Chondrocyte (in vitro differentiated cells): ENCODE measurements at regions not wholly inside any gene's neighbourhood (a gene's known extent, or its start where the extent isn't known, plus 50 kb on each side); places are given as distances from the start of the nearest gene placed in this dataset.

Experiments
- DNase-seq: peaks from one replicate; pipeline ENCODE4 v3.0.0; 2021; ENCODE audit warnings: mixed read lengths, low spot score
- H3K27ac Mint-ChIP-seq: one replicate; pipeline ENCODE4 v1.8.0; 2021; ENCODE audit warnings: mild to moderate bottlenecking, moderate library complexity, mixed read lengths; ENCODE audit not compliant: unreplicated experiment
- H3K27me3 Mint-ChIP-seq: 2 replicates; pipeline ENCODE4 v1.8.0; 2021; ENCODE audit warnings: low read depth, mixed read lengths
- H3K36me3 Mint-ChIP-seq: 2 replicates; pipeline ENCODE4 v1.8.0; 2021; ENCODE audit warnings: low read depth, mixed read lengths
- H3K4me1 Mint-ChIP-seq: 2 replicates; pipeline ENCODE4 v1.8.0; 2021; ENCODE audit warnings: low read depth, mild to moderate bottlenecking, mixed read lengths
- H3K4me3 Mint-ChIP-seq: one replicate; pipeline ENCODE4 v1.8.0; 2021; ENCODE audit warnings: mild to moderate bottlenecking, moderate library complexity, mixed read lengths; ENCODE audit not compliant: unreplicated experiment
- H3K9me3 Mint-ChIP-seq: 2 replicates; pipeline ENCODE4 v1.8.0; 2021; ENCODE audit warnings: low read depth, mixed read lengths
- CTCF ChIP-seq: fragments of 200-600 bp; sonication (generic); IDR thresholded peaks from 2 replicates; pipeline ENCODE4 v1.5.0; 2021; ENCODE audit warnings: antibody characterized with exemption, mild to moderate bottlenecking, moderate library complexity

- no peak for DNase-seq
- no peak overlapping the region for H3K4me3 Mint-ChIP-seq
- no peaks in the 10 kb centered on the region for H3K36me3 Mint-ChIP-seq
- peaks cover 7% of the 10 kb centered on the region for H3K9me3 Mint-ChIP-seq
- TF ChIP-seq CTCF = no peak
- no peaks in the 10 kb centered on the region for H3K27me3 Mint-ChIP-seq
- no peak overlapping the region for H3K27ac Mint-ChIP-seq
- peaks cover 7% of the 10 kb centered on the region for H3K4me1 Mint-ChIP-seq
These were observed 810.2 kb upstream of the NUDT12 start for GRCh38 chr5:104372796-104373195.

GRCh38 chr5:104372376-104372775, 809.8 kb upstream of the NUDT12 start:
- H3K4me1 Mint-ChIP-seq = peaks cover 7% of the 10 kb centered on the region
- H3K27ac Mint-ChIP-seq = no peak overlapping the region
- no peaks in the 10 kb centered on the region for H3K27me3 Mint-ChIP-seq
- no peak for TF ChIP-seq CTCF
- peaks cover 11% of the 10 kb centered on the region for H3K9me3 Mint-ChIP-seq
- no peak overlapping the region for H3K4me3 Mint-ChIP-seq
- H3K36me3 Mint-ChIP-seq = no peaks in the 10 kb centered on the region
- DNase-seq = no peak

- no peak overlapping the region for H3K4me3 Mint-ChIP-seq
- no peak for DNase-seq
- no peaks in the 10 kb centered on the region for H3K36me3 Mint-ChIP-seq
- H3K27ac Mint-ChIP-seq = no peak overlapping the region
- peaks cover 7% of the 10 kb centered on the region for H3K4me1 Mint-ChIP-seq
- no peaks in the 10 kb centered on the region for H3K27me3 Mint-ChIP-seq
- TF ChIP-seq CTCF = no peak
- H3K9me3 Mint-ChIP-seq = peaks cover 17% of the 10 kb centered on the region
These were observed 807.9 kb upstream of the NUDT12 start for GRCh38 chr5:104370523-104370922.

- no peak for TF ChIP-seq CTCF
- no peak overlapping the region for H3K4me3 Mint-ChIP-seq
- no peaks in the 10 kb centered on the region for H3K27me3 Mint-ChIP-seq
- peaks cover 7% of the 10 kb centered on the region for H3K4me1 Mint-ChIP-seq
- no peak for DNase-seq
- H3K9me3 Mint-ChIP-seq = peaks cover 17% of the 10 kb centered on the region
- no peak overlapping the region for H3K27ac Mint-ChIP-seq
- H3K36me3 Mint-ChIP-seq = no peaks in the 10 kb centered on the region
These were observed 805.4 kb upstream of the NUDT12 start for GRCh38 chr5:104367978-104368377.

GRCh38 chr5:104363567-104363966, 801.0 kb upstream of the NUDT12 start:
- TF ChIP-seq CTCF = no peak
- Mint-ChIP-seq H3K27ac (no peak overlapping the region), H3K9me3 (peaks cover 17% of the 10 kb centered on the region), H3K27me3 (no peaks in the 10 kb centered on the region), H3K4me1 (no peaks in the 10 kb centered on the region), H3K36me3 (no peaks in the 10 kb centered on the region), H3K4me3 (no peak overlapping the region)
- DNase-seq = no peak
